PC-9 (cell line): ENCODE measurements at regions not wholly inside any gene's neighbourhood (a gene's known extent, or its start where the extent isn't known, plus 50 kb on each side); places are given as distances from the start of the nearest gene placed in this dataset.

Source experiments
- EZH2 ChIP-seq: fragments of 200-600 bp; sonication (generic); IDR thresholded peaks from 2 replicates; pipeline ENCODE4 v1.8.0; 2017; ENCODE audit warnings: antibody characterized with exemption, low read depth
- TF ChIP-seq, protein P1 (sequence below): fragments of 200-600 bp; sonication (generic); conservative IDR thresholded peaks from 2 replicates; pipeline ENCODE4 v1.6.1; 2017; ENCODE audit warnings: mixed run types, antibody characterized with exemption, mild to moderate bottlenecking, moderate library complexity

- TF ChIP-seq, protein P1, sequence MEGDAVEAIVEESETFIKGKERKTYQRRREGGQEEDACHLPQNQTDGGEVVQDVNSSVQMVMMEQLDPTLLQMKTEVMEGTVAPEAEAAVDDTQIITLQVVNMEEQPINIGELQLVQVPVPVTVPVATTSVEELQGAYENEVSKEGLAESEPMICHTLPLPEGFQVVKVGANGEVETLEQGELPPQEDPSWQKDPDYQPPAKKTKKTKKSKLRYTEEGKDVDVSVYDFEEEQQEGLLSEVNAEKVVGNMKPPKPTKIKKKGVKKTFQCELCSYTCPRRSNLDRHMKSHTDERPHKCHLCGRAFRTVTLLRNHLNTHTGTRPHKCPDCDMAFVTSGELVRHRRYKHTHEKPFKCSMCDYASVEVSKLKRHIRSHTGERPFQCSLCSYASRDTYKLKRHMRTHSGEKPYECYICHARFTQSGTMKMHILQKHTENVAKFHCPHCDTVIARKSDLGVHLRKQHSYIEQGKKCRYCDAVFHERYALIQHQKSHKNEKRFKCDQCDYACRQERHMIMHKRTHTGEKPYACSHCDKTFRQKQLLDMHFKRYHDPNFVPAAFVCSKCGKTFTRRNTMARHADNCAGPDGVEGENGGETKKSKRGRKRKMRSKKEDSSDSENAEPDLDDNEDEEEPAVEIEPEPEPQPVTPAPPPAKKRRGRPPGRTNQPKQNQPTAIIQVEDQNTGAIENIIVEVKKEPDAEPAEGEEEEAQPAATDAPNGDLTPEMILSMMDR = no peak
- no peak for TF ChIP-seq EZH2
These were observed 137.8 kb upstream of the ZFHX3 start for GRCh38 chr16:73185737-73186136.
